ENCODE measurements at regions not wholly inside any gene's neighbourhood (a gene's known extent, or its start where the extent isn't known, plus 50 kb on each side); places are given as distances from the start of the nearest gene placed in this dataset.
"Not testable (repeated sequence)": the region's sequence is repeated elsewhere in the genome, so short reads cannot be mapped to it uniquely, and the experiment has no call there.

- Histone ChIP-seq H3K4me3 (ENCODE audit: low read depth, low read length) (no peak overlapping the region), H3K4me1 (ENCODE audit: control insufficient read depth, insufficient read depth, low read length) (no peaks in the 10 kb centered on the region), H3K27me3 (ENCODE audit: control insufficient read depth, insufficient read depth, low read length) (no peaks in the 10 kb centered on the region), H3K36me3 (ENCODE audit: control insufficient read depth, insufficient read depth, low read length) (no peaks in the 10 kb centered on the region), H3K9me3 (ENCODE audit: control insufficient read depth, insufficient read depth, low read length) (no peaks in the 10 kb centered on the region), H3K27ac (ENCODE audit: low read depth, low read length) (no peak overlapping the region)
- 67% methylated on average over 1 of the region's 2 CpGs for WGBS (ENCODE audit: insufficient coverage)
- no peak for DNase-seq (ENCODE audit: low read depth in 4 of 6, low spot score in 6 of 6)
Observed at GRCh38 chr13:78540058-78540457, 63.3 kb downstream of the POU4F1 start.

DNA sequence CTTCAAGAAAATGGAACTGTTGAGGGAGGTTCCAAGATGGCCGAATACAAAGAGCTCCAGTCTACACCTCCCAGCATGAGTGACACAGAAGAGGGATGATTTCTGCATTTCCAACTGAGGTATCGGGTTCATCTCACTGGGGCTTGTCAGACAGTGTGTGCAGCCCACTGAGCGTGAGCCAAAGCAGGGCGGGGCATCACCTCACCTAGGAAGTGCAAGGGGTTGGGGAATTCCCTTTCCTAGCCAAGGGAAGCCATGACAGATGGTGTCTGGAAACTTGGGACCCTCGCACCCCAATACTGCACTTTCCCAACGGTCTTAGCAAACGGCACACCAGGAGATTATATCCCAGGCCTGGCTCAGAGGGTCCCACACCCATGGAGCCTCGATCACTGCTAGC lies 77.3 kb downstream of the POU4F1 start:
- 96% methylated on average over 7 of the region's 8 CpGs for WGBS (ENCODE audit: insufficient coverage)
- H3K27ac ChIP-seq (ENCODE audit: low read depth, low read length): not testable (repeated sequence)

DNA sequence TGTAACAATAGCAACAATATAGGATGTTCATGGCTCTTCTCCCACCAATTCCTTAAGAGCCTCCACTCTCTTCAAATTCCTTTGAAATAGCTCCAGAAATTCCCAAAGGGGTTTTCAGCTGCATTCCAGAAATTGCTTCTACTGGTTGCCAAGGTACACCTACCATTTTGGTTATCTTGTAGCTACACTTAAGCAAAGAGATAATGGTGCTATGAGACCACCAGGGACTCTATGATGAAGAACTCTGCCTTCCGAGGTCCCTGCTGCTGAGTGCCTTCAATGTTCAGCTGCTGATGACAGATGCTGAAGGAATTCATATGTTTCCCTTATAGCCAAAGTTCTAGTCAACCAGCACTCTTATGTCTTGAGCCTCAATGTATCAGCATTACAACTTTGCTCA lies 78.4 kb downstream of the POU4F1 start:
- no peaks in the 10 kb centered on the region for H3K36me3 ChIP-seq (ENCODE audit: control insufficient read depth, insufficient read depth, low read length)
- no peak overlapping the region for H3K4me3 ChIP-seq (ENCODE audit: low read depth, low read length)
- H3K27me3 ChIP-seq (ENCODE audit: control insufficient read depth, insufficient read depth, low read length): no peaks in the 10 kb centered on the region
- DNase-seq (ENCODE audit: low read depth in 4 of 6, low spot score in 6 of 6): no peak
- H3K9me3 ChIP-seq (ENCODE audit: control insufficient read depth, insufficient read depth, low read length): no peaks in the 10 kb centered on the region
- 100% methylated on average over 1 of the region's 1 CpG for WGBS (ENCODE audit: insufficient coverage)
- no peaks in the 10 kb centered on the region for H3K4me1 ChIP-seq (ENCODE audit: control insufficient read depth, insufficient read depth, low read length)
- H3K27ac ChIP-seq (ENCODE audit: low read depth, low read length): no peak overlapping the region

More for the DNA sequence above, 77.3 kb downstream of the POU4F1 start:
- not testable (repeated sequence) for H3K9me3 ChIP-seq (ENCODE audit: control insufficient read depth, insufficient read depth, low read length); H3K27me3 ChIP-seq (ENCODE audit: control insufficient read depth, insufficient read depth, low read length); H3K4me1 ChIP-seq (ENCODE audit: control insufficient read depth, insufficient read depth, low read length); H3K36me3 ChIP-seq (ENCODE audit: control insufficient read depth, insufficient read depth, low read length); DNase-seq (ENCODE audit: low read depth in 4 of 6, low spot score in 6 of 6); H3K4me3 ChIP-seq (ENCODE audit: low read depth, low read length)

- no peaks in the 10 kb centered on the region for H3K36me3 ChIP-seq (ENCODE audit: control insufficient read depth, insufficient read depth, low read length)
- no peak for DNase-seq (ENCODE audit: low read depth in 4 of 6, low spot score in 6 of 6)
- WGBS (ENCODE audit: insufficient coverage): 100% methylated on average over 2 of the region's 6 CpGs
Observed at GRCh38 chr13:78521091-78521490, 82.3 kb downstream of the POU4F1 start.

DNA sequence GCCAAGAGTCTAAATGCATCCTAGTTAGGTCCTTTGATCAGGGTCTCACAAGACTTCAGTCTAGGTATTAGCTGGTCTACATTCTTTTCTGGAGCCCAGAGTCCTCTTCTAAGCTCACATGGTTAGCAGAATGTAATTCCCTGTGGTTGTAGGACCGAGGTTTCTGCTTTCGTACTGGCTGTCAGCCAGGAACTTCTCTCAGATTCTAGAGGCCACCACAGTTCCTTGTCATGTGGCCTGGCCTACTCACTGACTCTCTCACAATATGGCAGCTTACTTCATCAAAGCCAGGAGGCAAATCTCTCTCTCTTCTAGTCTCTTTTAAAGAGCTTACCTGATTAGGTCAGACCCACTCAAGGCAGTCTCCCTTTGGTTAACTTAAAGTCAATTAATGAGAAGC lies 82.9 kb downstream of the POU4F1 start:
- H3K4me1 ChIP-seq (ENCODE audit: control insufficient read depth, insufficient read depth, low read length): no peaks in the 10 kb centered on the region
- H3K36me3 ChIP-seq (ENCODE audit: control insufficient read depth, insufficient read depth, low read length): no peaks in the 10 kb centered on the region

More at GRCh38 chr13:78521091-78521490, 82.3 kb downstream of the POU4F1 start:
- Histone ChIP-seq H3K27me3 (ENCODE audit: control insufficient read depth, insufficient read depth, low read length) (no peaks in the 10 kb centered on the region), H3K9me3 (ENCODE audit: control insufficient read depth, insufficient read depth, low read length) (no peaks in the 10 kb centered on the region), H3K27ac (ENCODE audit: low read depth, low read length) (no peak overlapping the region), H3K4me1 (ENCODE audit: control insufficient read depth, insufficient read depth, low read length) (no peaks in the 10 kb centered on the region), H3K4me3 (ENCODE audit: low read depth, low read length) (no peak overlapping the region)

DNA sequence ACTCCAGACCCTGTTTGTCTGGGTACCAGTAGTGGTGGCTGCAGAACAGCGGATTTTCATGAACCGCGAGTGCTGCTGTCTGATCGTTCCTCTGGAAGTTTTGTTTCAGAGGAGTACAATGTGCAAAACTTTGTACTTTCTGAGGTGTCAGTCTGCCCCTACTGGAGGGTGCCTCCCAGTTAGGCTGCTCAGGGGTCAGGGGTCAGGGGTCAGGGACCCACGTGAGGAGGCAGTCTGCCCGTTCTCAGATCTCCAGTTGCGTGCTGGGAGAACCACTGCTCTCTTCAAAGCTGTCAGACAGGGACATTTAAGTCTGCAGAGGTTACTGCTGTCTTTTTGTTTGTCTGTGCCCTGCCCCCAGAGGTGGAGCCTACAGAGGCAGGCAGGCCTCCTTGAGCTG lies 84.9 kb downstream of the POU4F1 start:
- not testable (repeated sequence) for DNase-seq (ENCODE audit: low read depth in 4 of 6, low spot score in 6 of 6); H3K4me1 ChIP-seq (ENCODE audit: control insufficient read depth, insufficient read depth, low read length); H3K36me3 ChIP-seq (ENCODE audit: control insufficient read depth, insufficient read depth, low read length); H3K4me3 ChIP-seq (ENCODE audit: low read depth, low read length); H3K27ac ChIP-seq (ENCODE audit: low read depth, low read length); H3K9me3 ChIP-seq (ENCODE audit: control insufficient read depth, insufficient read depth, low read length); H3K27me3 ChIP-seq (ENCODE audit: control insufficient read depth, insufficient read depth, low read length)
- WGBS (ENCODE audit: insufficient coverage): 100% methylated on average over 4 of the region's 7 CpGs

More for the DNA sequence above, 82.9 kb downstream of the POU4F1 start:
- Histone ChIP-seq H3K27me3 (ENCODE audit: control insufficient read depth, insufficient read depth, low read length) (no peaks in the 10 kb centered on the region), H3K9me3 (ENCODE audit: control insufficient read depth, insufficient read depth, low read length) (no peaks in the 10 kb centered on the region), H3K27ac (ENCODE audit: low read depth, low read length) (no peak overlapping the region), H3K4me3 (ENCODE audit: low read depth, low read length) (no peak overlapping the region)
- no peak for DNase-seq (ENCODE audit: low read depth in 4 of 6, low spot score in 6 of 6)
- WGBS (ENCODE audit: insufficient coverage): 94% methylated on average over 2 of the region's 2 CpGs

- H3K9me3 ChIP-seq (ENCODE audit: control insufficient read depth, insufficient read depth, low read length): no peaks in the 10 kb centered on the region
- WGBS (ENCODE audit: insufficient coverage): 8% methylated on average over 4 of the region's 4 CpGs
Observed at GRCh38 chr13:78499802-78500201, 103.5 kb downstream of the POU4F1 start.

GRCh38 chr13:78497702-78498355 lies 105.5 kb downstream of the POU4F1 start:
- DNase-seq (ENCODE audit: low read depth in 4 of 6, low spot score in 6 of 6): peak in 2 of 6 donors; percentile 45 to 70
- H3K9me3 ChIP-seq (ENCODE audit: control insufficient read depth, insufficient read depth, low read length): no peaks in the 10 kb centered on the region
- H3K27me3 ChIP-seq (ENCODE audit: control insufficient read depth, insufficient read depth, low read length): no peaks in the 10 kb centered on the region
- 75% methylated on average over 5 of the region's 8 CpGs for WGBS (ENCODE audit: insufficient coverage)
- H3K4me1 ChIP-seq (ENCODE audit: control insufficient read depth, insufficient read depth, low read length): no peaks in the 10 kb centered on the region
- no peak overlapping the region for H3K27ac ChIP-seq (ENCODE audit: low read depth, low read length)
- no peaks in the 10 kb centered on the region for H3K36me3 ChIP-seq (ENCODE audit: control insufficient read depth, insufficient read depth, low read length)
- H3K4me3 ChIP-seq (ENCODE audit: low read depth, low read length): no peak overlapping the region

More at GRCh38 chr13:78499802-78500201, 103.5 kb downstream of the POU4F1 start:
- Histone ChIP-seq H3K27ac (ENCODE audit: low read depth, low read length) (no peak overlapping the region), H3K36me3 (ENCODE audit: control insufficient read depth, insufficient read depth, low read length) (no peaks in the 10 kb centered on the region), H3K4me3 (ENCODE audit: low read depth, low read length) (no peak overlapping the region), H3K27me3 (ENCODE audit: control insufficient read depth, insufficient read depth, low read length) (no peaks in the 10 kb centered on the region), H3K4me1 (ENCODE audit: control insufficient read depth, insufficient read depth, low read length) (no peaks in the 10 kb centered on the region)
- DNase-seq (ENCODE audit: low read depth in 4 of 6, low spot score in 6 of 6): peak in 3 of 6 donors; percentile 25 to 87 (median 46)

DNA sequence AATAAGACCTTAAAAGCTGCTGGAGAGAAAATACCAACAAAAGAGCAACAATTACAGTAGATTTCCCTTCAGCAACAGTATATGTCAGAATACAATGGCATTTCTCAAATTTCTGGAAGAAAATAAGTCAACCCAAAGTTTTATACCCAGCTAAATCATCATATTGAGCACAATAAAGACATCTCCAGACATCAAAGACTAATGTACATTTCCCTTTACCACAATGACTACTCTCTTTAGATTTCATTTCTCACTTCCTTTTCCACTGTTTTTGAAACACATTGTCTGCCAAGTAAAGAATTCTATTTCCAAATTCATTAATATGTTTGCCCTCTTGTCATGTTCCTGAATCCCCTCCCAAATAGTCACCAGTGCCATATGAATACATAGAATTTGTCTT lies 111.4 kb downstream of the POU4F1 start:
- Histone ChIP-seq H3K4me3 (ENCODE audit: low read depth, low read length) (no peak overlapping the region), H3K27ac (ENCODE audit: low read depth, low read length) (no peak overlapping the region), H3K4me1 (ENCODE audit: control insufficient read depth, insufficient read depth, low read length) (no peaks in the 10 kb centered on the region), H3K27me3 (ENCODE audit: control insufficient read depth, insufficient read depth, low read length) (no peaks in the 10 kb centered on the region), H3K9me3 (ENCODE audit: control insufficient read depth, insufficient read depth, low read length) (peaks cover 3% of the 10 kb centered on the region), H3K36me3 (ENCODE audit: control insufficient read depth, insufficient read depth, low read length) (no peaks in the 10 kb centered on the region)
- DNase-seq (ENCODE audit: low read depth in 4 of 6, low spot score in 6 of 6): no peak

GRCh38 chr13:78490225-78490624 lies 113.1 kb downstream of the POU4F1 start:
- not testable (repeated sequence) for H3K27ac ChIP-seq (ENCODE audit: low read depth, low read length); H3K9me3 ChIP-seq (ENCODE audit: control insufficient read depth, insufficient read depth, low read length); H3K36me3 ChIP-seq (ENCODE audit: control insufficient read depth, insufficient read depth, low read length); DNase-seq (ENCODE audit: low read depth in 4 of 6, low spot score in 6 of 6); H3K27me3 ChIP-seq (ENCODE audit: control insufficient read depth, insufficient read depth, low read length); H3K4me1 ChIP-seq (ENCODE audit: control insufficient read depth, insufficient read depth, low read length); H3K4me3 ChIP-seq (ENCODE audit: low read depth, low read length)
- WGBS (ENCODE audit: insufficient coverage): 92% methylated on average over 7 of the region's 7 CpGs

All from spinal cord (tissue), 9 donors.